HepG2 (cell line): ENCODE measurements at regions not wholly inside any gene's neighbourhood (a gene's known extent, or its start where the extent isn't known, plus 50 kb on each side); places are given as distances from the start of the nearest gene placed in this dataset.

Experiments used
- ATAC-seq: fragments of 200-7000 bp; cut with Tn5 transposase; 3 replicates; pipeline ENCODE4 v1.9.1; 2020; ENCODE audit warnings: mild to moderate bottlenecking, moderate library complexity
- BruUV-seq: library from RNA; stranded (reverse); fragments of 400-500 nt; replicated peaks from 2 replicates; lab custom pipeline; 2021; lab: Mats Ljungman, UMichigan
- CTCF ChIA-PET: fragments of 300-600 bp; formaldehyde crosslinking; extraction: SDS; loops from one replicate; lab custom pipeline; 2021; ENCODE audit warnings: low total read pairs, inconsistent platforms, low intra/inter-chr PET ratio; lab: Yijun Ruan, JAX
- POLR2A ChIA-PET: fragments of 350-600 bp; sonication (Branson Sonifier 250); formaldehyde crosslinking; loops from one replicate; lab custom pipeline; 2020; ENCODE audit warnings: antibody characterized with exemption, inconsistent platforms; lab: Yijun Ruan, JAX
- DNase-seq: peaks from one replicate; pipeline ENCODE4 v3.0.0-alpha.2; 2015; ENCODE audit warnings: low spot score
- FAIRE-seq: peaks from 3 replicates; lab custom pipeline; 2011; peaks lifted over from hg19 to GRCh38; lab: Jason Lieb, UNC
- H2AFZ ChIP-seq: one replicate; pipeline ENCODE4 v1.6.1; 2011; ENCODE audit warnings: low read length, inconsistent platforms
- H3K27ac ChIP-seq: fragments of 300-600 bp; 3 replicates; pipeline ENCODE4 v1.8.0; 2011; ENCODE audit warnings: mixed run types, mild to moderate bottlenecking, mixed read lengths, low read length, inconsistent platforms; ENCODE audit not compliant: insufficient read depth; ENCODE audit errors: extremely low read length
- H3K27me3 ChIP-seq, 2 experiments: fragments of 200-600 bp in 1 of 2; 2 replicates in 1 of 2; 3 replicates in 1 of 2; pipeline versions ENCODE4 v1.6.0 to v1.8.0; 2011; ENCODE audit warnings: low read length in 2 of 2, mild to moderate bottlenecking in 2 of 2, moderate library complexity in 2 of 2, inconsistent platforms in 1 of 2; ENCODE audit not compliant: insufficient read depth in 2 of 2, control insufficient read depth in 1 of 2
- H3K36me3 ChIP-seq, 2 experiments: fragments of 200-600 bp in 1 of 2; replicated peaks in 1 of 2; 2 replicates in 1 of 2; 3 replicates in 1 of 2; pipeline versions ENCODE4 v1.5.1 to v1.8.0; 2011; ENCODE audit warnings: low read length in 2 of 2, inconsistent platforms in 1 of 2; ENCODE audit not compliant: insufficient read depth in 2 of 2, control insufficient read depth in 1 of 2
- H3K4me1 ChIP-seq: 2 replicates; pipeline ENCODE4 v1.5.1; 2012; ENCODE audit warnings: low read length, inconsistent platforms; ENCODE audit not compliant: insufficient read depth
- H3K4me2 ChIP-seq: 2 replicates; pipeline ENCODE4 v1.6.0; 2011; ENCODE audit warnings: low read depth, low read length, inconsistent platforms
- H3K4me3 ChIP-seq, 3 experiments: fragments of 200-600 bp in 1 of 3; sonication (generic), shearing (Covaris generic) in 1 of 3; replicated peaks in 1 of 3; 2 replicates each; pipeline ENCODE4 v1.5.1; 2011 to 2016; ENCODE audit warnings: low read length in 3 of 3, inconsistent platforms in 2 of 3, low read depth in 2 of 3, mild to moderate bottlenecking in 2 of 3, control low read depth in 1 of 3, mixed read lengths in 1 of 3; ENCODE audit not compliant: insufficient read depth in 1 of 3
- H3K79me2 ChIP-seq: one replicate; pipeline ENCODE4 v1.6.1; 2011; ENCODE audit warnings: low read length, inconsistent platforms; ENCODE audit not compliant: insufficient read depth
- H3K9ac ChIP-seq: 2 replicates; pipeline ENCODE4 v1.6.0; 2011; ENCODE audit warnings: mild to moderate bottlenecking, low read depth, low read length, inconsistent platforms; ENCODE audit not compliant: insufficient read depth
- H3K9me3 ChIP-seq: 2 replicates; pipeline ENCODE4 v1.5.1; 2012; ENCODE audit warnings: mild to moderate bottlenecking, low read length
- H4K20me1 ChIP-seq: 2 replicates; pipeline ENCODE4 v1.6.0; 2011; ENCODE audit warnings: inconsistent platforms, mild to moderate bottlenecking, low read length, moderate library complexity; ENCODE audit not compliant: insufficient read depth
- ARID3A ChIP-seq: IDR thresholded peaks from 2 replicates; pipeline ENCODE4 v1.6.1; 2012; ENCODE audit warnings: low read depth, low read length, improper control_type of control experiment
- ETS1 ChIP-seq: sonication (generic); formaldehyde crosslinking; IDR thresholded peaks from 2 replicates; pipeline ENCODE4 v1.4.0; 2020; ENCODE audit warnings: missing genetic modification reagents
- FOSL2 ChIP-seq: sonication (generic); formaldehyde crosslinking; IDR thresholded peaks from 2 replicates; pipeline ENCODE4 v1.4.0; 2020; ENCODE audit warnings: missing genetic modification reagents
- LBX2 ChIP-seq: sonication (generic); formaldehyde crosslinking; IDR thresholded peaks from 2 replicates; pipeline ENCODE4 v1.5.0; 2020; ENCODE audit warnings: missing genetic modification reagents, mild to moderate bottlenecking, borderline replicate concordance
- MIER2 ChIP-seq: IDR thresholded peaks from 2 replicates; pipeline ENCODE4 v1.6.1; 2016; ENCODE audit warnings: missing biosample characterization, missing genetic modification reagents
- NFIC ChIP-seq: IDR thresholded peaks from 2 replicates; pipeline ENCODE4 v1.6.1; 2012; ENCODE audit warnings: mild to moderate bottlenecking, low read length, inconsistent platforms
- NPAS2 ChIP-seq: sonication (generic); formaldehyde crosslinking; IDR thresholded peaks from 2 replicates; pipeline ENCODE4 v1.8.0; 2022; ENCODE audit warnings: mild to moderate bottlenecking, missing genetic modification reagents, borderline replicate concordance
- PBX2 ChIP-seq: IDR thresholded peaks from 2 replicates; pipeline ENCODE4 v1.6.1; 2016; ENCODE audit warnings: control low read depth
- PCBP1 ChIP-seq: fragments of 200-400 bp; formaldehyde crosslinking; IDR thresholded peaks from 2 replicates; pipeline ENCODE4 v1.6.1; 2017; ENCODE audit warnings: mild to moderate bottlenecking, low read depth, low read length, borderline replicate concordance
- TEAD2 ChIP-seq: sonication (generic); formaldehyde crosslinking; IDR thresholded peaks from 2 replicates; pipeline ENCODE4 v1.9.0; 2021; ENCODE audit warnings: missing genetic modification reagents
- TRIM24 ChIP-seq: sonication (generic); formaldehyde crosslinking; IDR thresholded peaks from 2 replicates; pipeline ENCODE4 v1.8.0; 2022; ENCODE audit warnings: mild to moderate bottlenecking, missing genetic modification reagents
- TSC22D2 ChIP-seq: sonication (generic); formaldehyde crosslinking; IDR thresholded peaks from 2 replicates; pipeline ENCODE4 v1.5.1; 2020; ENCODE audit warnings: missing genetic modification reagents, mild to moderate bottlenecking, borderline replicate concordance
- ZBTB7A ChIP-seq: sonication (generic); formaldehyde crosslinking; IDR thresholded peaks from 2 replicates; pipeline ENCODE4 v1.8.0; 2022; ENCODE audit warnings: mild to moderate bottlenecking, missing genetic modification reagents
- ZFP91 ChIP-seq: sonication (generic); formaldehyde crosslinking; IDR thresholded peaks from 2 replicates; pipeline ENCODE4 v1.9.0; 2022; ENCODE audit warnings: missing genetic modification reagents, mild to moderate bottlenecking, borderline replicate concordance
- ZMYM2 ChIP-seq: sonication (generic); formaldehyde crosslinking; IDR thresholded peaks from 2 replicates; pipeline ENCODE4 v1.8.0; 2022; ENCODE audit warnings: mild to moderate bottlenecking, missing genetic modification reagents
- ZNF335 ChIP-seq: sonication (generic); formaldehyde crosslinking; IDR thresholded peaks from 2 replicates; pipeline ENCODE4 v1.4.0; 2020; ENCODE audit warnings: missing genetic modification reagents
- ZNF570 ChIP-seq: sonication (generic); formaldehyde crosslinking; IDR thresholded peaks from 2 replicates; pipeline ENCODE4 v1.4.0; 2020; ENCODE audit warnings: mild to moderate bottlenecking, missing genetic modification reagents, borderline replicate concordance
- ZNF768 ChIP-seq: sonication (generic); formaldehyde crosslinking; IDR thresholded peaks from 2 replicates; pipeline ENCODE4 v1.4.0; 2020; ENCODE audit warnings: missing genetic modification reagents
- in situ Hi-C: cut with HindIII; loops from 2 replicates; pipeline ENCODE4 v1.10.0; 2017; ENCODE audit warnings: low pct_unique_long_range_greater_than_20kb; ENCODE audit not compliant: extremely low pct_ligation_motif_present
- intact Hi-C: fragments of 100-400 bp; cut with micrococcal nuclease; formaldehyde crosslinking; loops from one replicate; pipeline ENCODE4 v1.10.0; 2022; ENCODE audit not compliant: unreplicated experiment

GRCh38 chr20:39758876-39759275 is 796.7 kb downstream of the DHX35 start (continued):
- TF ChIP-seq ARID3A (no peak), PCBP1 (no peak), TSC22D2 (CRISPR knock-in tag) (no peak), ZMYM2 (CRISPR knock-in tag) (no peak), NPAS2 (CRISPR knock-in tag) (no peak), NFIC (no peak)

- H3K4me3 ChIP-seq, result no peak overlapping the region
- no peaks in the 10 kb centered on the region for H4K20me1 ChIP-seq
- H3K79me2 ChIP-seq, result no peaks in the 10 kb centered on the region
- no TSS peak for BruUV-seq
- in situ Hi-C loops, result no loop called here
- H3K27me3 ChIP-seq, result no peaks in the 10 kb centered on the region
- no peak for FAIRE-seq
- intact Hi-C loops, result no loop called here
- no peak overlapping the region for H3K9ac ChIP-seq
- ChIA-PET POLR2A (no interaction called here), CTCF (no interaction called here)
- H3K36me3 ChIP-seq, result no peaks in the 10 kb centered on the region
- H3K4me2 ChIP-seq, result no peak overlapping the region
- no peak for DNase-seq
- H3K27ac ChIP-seq, result no peak overlapping the region
- H2AFZ ChIP-seq, result no peak overlapping the region
- ATAC-seq, result no peak
- TF ChIP-seq ZNF570 (CRISPR knock-in tag) (no peak), MIER2 (CRISPR knock-in tag) (no peak), ZFP91 (CRISPR knock-in tag) (no peak), TRIM24 (CRISPR knock-in tag) (no peak), PBX2 (CRISPR knock-in tag) (no peak), ETS1 (CRISPR knock-in tag) (no peak), LBX2 (CRISPR knock-in tag) (no peak), FOSL2 (no peak), TEAD2 (CRISPR knock-in tag) (no peak), ZNF768 (CRISPR knock-in tag) (no peak), ZNF335 (no peak), ZBTB7A (CRISPR knock-in tag) (no peak)
- peaks cover 98% of the 10 kb centered on the region for H3K9me3 ChIP-seq
- H3K4me1 ChIP-seq, result no peaks in the 10 kb centered on the region
These were observed 794.7 kb downstream of the DHX35 start for GRCh38 chr20:39756828-39757227.
